ENCODE measurements at regions not wholly inside any gene's neighbourhood (a gene's known extent, or its start where the extent isn't known, plus 50 kb on each side); places are given as distances from the start of the nearest gene placed in this dataset.
A peak's percentile ranks its signal among the peaks of the same experiment; 100 is the strongest.

DNA sequence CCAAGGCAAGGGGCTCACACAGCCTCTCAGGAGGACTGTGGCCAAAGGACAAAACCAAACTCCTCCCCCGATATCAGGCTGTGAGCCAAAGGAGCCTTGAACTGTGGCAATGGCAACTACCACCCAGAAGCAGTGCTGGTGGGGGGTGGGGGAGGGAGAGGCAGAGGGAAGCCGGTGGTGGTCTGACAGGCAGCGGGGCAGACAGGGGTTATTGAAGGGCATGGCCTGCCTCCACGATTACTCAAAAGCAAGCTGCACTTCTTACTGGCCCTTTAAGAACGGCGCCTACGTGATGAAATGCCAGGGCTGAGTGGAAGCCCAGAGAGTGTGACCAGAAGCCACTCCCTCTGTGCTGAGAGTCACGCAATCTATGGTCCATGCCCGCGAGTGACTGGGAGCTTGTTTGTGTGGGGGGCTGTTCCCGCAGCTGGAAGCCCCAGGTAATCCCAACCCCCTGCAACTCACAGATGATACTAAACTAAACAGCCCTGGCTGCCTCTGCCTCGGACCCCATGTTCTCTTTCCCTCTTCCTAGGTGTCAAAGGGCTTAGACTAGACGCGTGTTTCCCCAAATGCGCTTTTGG is 128.2 kb upstream of the CXCR4 start:
- no peaks in the 10 kb centered on the region for H3K36me3 ChIP-seq (ENCODE audit: control insufficient read depth, insufficient read depth, low read length)
- no peaks in the 10 kb centered on the region for H3K27me3 ChIP-seq (ENCODE audit: control insufficient read depth, insufficient read depth, low read length)
- ATAC-seq, result peak; percentile 18 to 73 (median 27)
- Mint-ChIP-seq H3K4me3 (no peak overlapping the region), H3K27me3 (ENCODE audit: low read depth in 2 of 2) (peaks cover 0 to 4% of the 10 kb centered on the region in 2 donors), H3K4me1 (peaks cover 34 to 47% of the 10 kb centered on the region in 2 donors), H3K36me3 (no peaks in the 10 kb centered on the region), H3K27ac (no peak overlapping the region), H3K9me3 (no peaks in the 10 kb centered on the region)
- no peaks in the 10 kb centered on the region for H3K9me3 ChIP-seq (ENCODE audit: control insufficient read depth, insufficient read depth, low read length)
- DNase-seq, result no peak
- H3K4me3 ChIP-seq (ENCODE audit: low read length), result no peak overlapping the region
- 69% methylated on average over 11 of the region's 15 CpGs for WGBS (ENCODE audit: insufficient coverage)
- no peak for TF ChIP-seq CTCF (IDR thresholded peaks at IDR 0.05)
- intact Hi-C loops (cut with micrococcal nuclease), result no loop called here
- no peak overlapping the region for H3K27ac ChIP-seq (ENCODE audit: low read length)
- peaks cover 32% of the 10 kb centered on the region for H3K4me1 ChIP-seq (ENCODE audit: control insufficient read depth, insufficient read depth, low read length)

DNA sequence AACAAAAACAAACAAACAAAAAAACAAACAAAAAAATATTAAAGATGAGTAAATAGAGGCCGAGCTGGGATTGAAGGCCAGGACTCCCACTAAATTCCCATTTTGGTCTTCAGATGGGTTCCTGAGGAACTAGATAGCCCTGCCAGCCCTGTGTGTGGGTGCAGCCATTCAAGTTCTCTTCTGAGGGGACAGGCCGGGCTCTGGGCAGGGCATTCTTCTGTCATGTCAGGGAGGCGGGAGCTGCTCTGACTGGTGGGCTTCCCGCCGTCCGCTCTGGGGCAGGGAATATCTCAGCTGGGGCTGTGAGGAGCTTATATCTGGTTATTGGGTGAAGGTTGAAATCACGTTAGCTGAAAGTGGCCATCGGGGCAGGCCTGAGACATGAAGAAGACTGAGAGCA is 127.3 kb upstream of the CXCR4 start:
- Mint-ChIP-seq H3K27me3 (ENCODE audit: low read depth in 2 of 2) (peaks cover 0 to 4% of the 10 kb centered on the region in 2 donors), H3K36me3 (no peaks in the 10 kb centered on the region)
- peaks cover 33% of the 10 kb centered on the region for H3K4me1 ChIP-seq (ENCODE audit: control insufficient read depth, insufficient read depth, low read length)

GRCh38 chr2:136244536-136244885 is 126.6 kb upstream of the CXCR4 start:
- Mint-ChIP-seq H3K9me3 (no peaks in the 10 kb centered on the region), H3K36me3 (no peaks in the 10 kb centered on the region), H3K4me3 (no peak overlapping the region), H3K27ac (peak overlapping the region in 1 of 2 donors; percentile 27), H3K4me1 (peaks cover 28 to 43% of the 10 kb centered on the region in 2 donors), H3K27me3 (ENCODE audit: low read depth in 2 of 2) (peaks cover 0 to 4% of the 10 kb centered on the region in 2 donors)
- intact Hi-C loops (cut with micrococcal nuclease), result no loop called here
- Histone ChIP-seq H3K27ac (ENCODE audit: low read length) (no peak overlapping the region), H3K27me3 (ENCODE audit: control insufficient read depth, insufficient read depth, low read length) (no peaks in the 10 kb centered on the region), H3K9me3 (ENCODE audit: control insufficient read depth, insufficient read depth, low read length) (no peaks in the 10 kb centered on the region), H3K36me3 (ENCODE audit: control insufficient read depth, insufficient read depth, low read length) (no peaks in the 10 kb centered on the region), H3K4me1 (ENCODE audit: control insufficient read depth, insufficient read depth, low read length) (peaks cover 40% of the 10 kb centered on the region), H3K4me3 (ENCODE audit: low read length) (no peak overlapping the region)
- 100% methylated on average over 1 of the region's 2 CpGs for WGBS (ENCODE audit: insufficient coverage)
- TF ChIP-seq CTCF (IDR thresholded peaks at IDR 0.05), result no peak
- DNase-seq (no peak), ATAC-seq (no peak)

More for the DNA sequence above, 127.3 kb upstream of the CXCR4 start:
- Histone ChIP-seq H3K27ac (ENCODE audit: low read length) (no peak overlapping the region), H3K4me3 (ENCODE audit: low read length) (no peak overlapping the region), H3K9me3 (ENCODE audit: control insufficient read depth, insufficient read depth, low read length) (no peaks in the 10 kb centered on the region), H3K27me3 (ENCODE audit: control insufficient read depth, insufficient read depth, low read length) (no peaks in the 10 kb centered on the region), H3K36me3 (ENCODE audit: control insufficient read depth, insufficient read depth, low read length) (no peaks in the 10 kb centered on the region)
- peaks cover 29 to 42% of the 10 kb centered on the region in 2 donors for H3K4me1 Mint-ChIP-seq
- DNase-seq, result no peak
- H3K9me3 Mint-ChIP-seq, result no peaks in the 10 kb centered on the region
- intact Hi-C loops (cut with micrococcal nuclease), result no loop called here
- H3K4me3 Mint-ChIP-seq, result no peak overlapping the region
- TF ChIP-seq CTCF (IDR thresholded peaks at IDR 0.05), result no peak
- ATAC-seq, result no peak
- H3K27ac Mint-ChIP-seq, result peak overlapping the region in 1 of 2 donors; percentile 27
- 95% methylated on average over 8 of the region's 8 CpGs for WGBS (ENCODE audit: insufficient coverage)
